CD4-positive, alpha-beta T cell (primary cell): ENCODE measurements at regions not wholly inside any gene's neighbourhood (a gene's known extent, or its start where the extent isn't known, plus 50 kb on each side); places are given as distances from the start of the nearest gene placed in this dataset.

Experiments
- ATAC-seq: fragments of 200-7000 bp; cut with Tn5 transposase; one replicate; pipeline ENCODE4 v1.10.0; 2022; ENCODE audit warnings: mild to moderate bottlenecking; ENCODE audit not compliant: poor library complexity
- CTCF ChIA-PET: fragments of 350-600 bp; sonication (Branson Sonifier 250); formaldehyde crosslinking; loops from one replicate; lab custom pipeline; 2021; ENCODE audit warnings: antibody characterized with exemption, inconsistent platforms; lab: Charles Lee
- POLR2A ChIA-PET: fragments of 350-600 bp; sonication (Branson Sonifier 250); formaldehyde crosslinking; loops from one replicate; lab custom pipeline; 2021; ENCODE audit warnings: antibody characterized with exemption, inconsistent platforms; lab: Charles Lee
- DNase-seq, 14 experiments: peaks; one replicate each; pipeline ENCODE4 v3.0.0-alpha.2; 2013 to 2020; ENCODE audit warnings: mixed read lengths in 2 of 14
- H3K27ac ChIP-seq, 2 donors: one replicate each; pipeline versions ENCODE4 v1.5.1 to v1.7.0; 2013; ENCODE audit warnings: low read length in 2 of 2, low read depth in 1 of 2, mild to moderate bottlenecking in 1 of 2
- H3K27me3 ChIP-seq, 2 experiments: 1 replicate in 1 of 2; 2 replicates in 1 of 2; pipeline versions ENCODE4 v1.6.1 to v1.7.0; 2013; ENCODE audit warnings: low read length in 2 of 2, control low read depth in 1 of 2, mild to moderate bottlenecking in 1 of 2, moderate library complexity in 1 of 2; ENCODE audit not compliant: insufficient read depth in 2 of 2, control insufficient read depth in 1 of 2
- H3K36me3 ChIP-seq: one replicate; pipeline ENCODE4 v1.6.1; 2013; ENCODE audit warnings: low read length, control low read depth; ENCODE audit not compliant: insufficient read depth
- H3K4me1 ChIP-seq: one replicate; pipeline ENCODE4 v1.6.1; 2013; ENCODE audit warnings: low read length, control low read depth; ENCODE audit not compliant: insufficient read depth
- H3K4me3 ChIP-seq: one replicate; pipeline ENCODE4 v1.5.1; 2013; ENCODE audit warnings: mild to moderate bottlenecking, low read length, moderate library complexity
- H3K9me3 ChIP-seq, 2 experiments: 1 replicate in 1 of 2; 2 replicates in 1 of 2; pipeline versions ENCODE4 v1.6.1 to v1.7.0; 2013; ENCODE audit warnings: low read length in 2 of 2, mild to moderate bottlenecking in 2 of 2, control low read depth in 1 of 2, moderate library complexity in 1 of 2; ENCODE audit not compliant: control insufficient read depth in 1 of 2, insufficient read depth in 1 of 2
- H3K27ac Mint-ChIP-seq: one replicate; pipeline ENCODE4 v1.8.0; 2020; ENCODE audit warnings: mixed read lengths
- H3K27me3 Mint-ChIP-seq: one replicate; pipeline ENCODE4 v1.8.0; 2021; ENCODE audit warnings: mixed read lengths
- H3K36me3 Mint-ChIP-seq: one replicate; pipeline ENCODE4 v1.8.0; 2021; ENCODE audit warnings: low read depth, mixed read lengths
- H3K4me1 Mint-ChIP-seq: one replicate; pipeline ENCODE4 v1.8.0; 2021; ENCODE audit warnings: low read depth, mixed read lengths
- H3K4me3 Mint-ChIP-seq: one replicate; pipeline ENCODE4 v1.8.0; 2020; ENCODE audit warnings: mild to moderate bottlenecking, mixed read lengths
- H3K9me3 Mint-ChIP-seq: one replicate; pipeline ENCODE4 v1.8.0; 2020; ENCODE audit warnings: mixed read lengths
- CTCF ChIP-seq: fragments of 200-600 bp; IDR thresholded peaks from one replicate; pipeline ENCODE4 v1.8.0; 2022; ENCODE audit warnings: antibody characterized with exemption, mild to moderate bottlenecking
- intact Hi-C, 2 experiments: fragments of 100-400 bp; cut with DNase I in 1 of 2; cut with micrococcal nuclease in 1 of 2; formaldehyde crosslinking; loops; one replicate each; pipeline versions ENCODE4 v1.15.1 to v1.9.0; 2023 to 2025; cut with DNase I, micrococcal nuclease

- H3K4me1 ChIP-seq, result no peaks in the 10 kb centered on the region
- TF ChIP-seq CTCF, result no peak
- H3K27ac ChIP-seq, result no peak overlapping the region
- no peak overlapping the region for H3K4me3 Mint-ChIP-seq
- H3K4me3 ChIP-seq, result no peak overlapping the region
- H3K9me3 Mint-ChIP-seq, result no peaks in the 10 kb centered on the region
- ChIA-PET POLR2A (no interaction called here), CTCF (no interaction called here)
- H3K36me3 Mint-ChIP-seq, result no peaks in the 10 kb centered on the region
- no peak overlapping the region for H3K27ac Mint-ChIP-seq
- H3K27me3 ChIP-seq, result no peaks in the 10 kb centered on the region
- H3K4me1 Mint-ChIP-seq, result no peaks in the 10 kb centered on the region
- DNase-seq (no peak), ATAC-seq (no peak)
- intact Hi-C loops, result no loop called here
- no peaks in the 10 kb centered on the region for H3K27me3 Mint-ChIP-seq
- no peaks in the 10 kb centered on the region for H3K36me3 ChIP-seq
- no peaks in the 10 kb centered on the region for H3K9me3 ChIP-seq
These were observed 312.5 kb downstream of the OLFM4 start for GRCh38 chr13:53341144-53341510.

GRCh38 chr13:53342623-53343360 is 314.2 kb downstream of the OLFM4 start:
- Histone ChIP-seq H3K4me1 (no peaks in the 10 kb centered on the region), H3K4me3 (no peak overlapping the region), H3K27me3 (no peaks in the 10 kb centered on the region), H3K9me3 (no peaks in the 10 kb centered on the region), H3K36me3 (no peaks in the 10 kb centered on the region), H3K27ac (no peak overlapping the region)
- Mint-ChIP-seq H3K27ac (no peak overlapping the region), H3K27me3 (no peaks in the 10 kb centered on the region), H3K4me3 (no peak overlapping the region), H3K36me3 (no peaks in the 10 kb centered on the region), H3K4me1 (no peaks in the 10 kb centered on the region), H3K9me3 (no peaks in the 10 kb centered on the region)
- DNase-seq (no peak), ATAC-seq (no peak)
- POLR2A ChIA-PET, result no interaction called here
- intact Hi-C loops, result no loop called here
- CTCF ChIA-PET, result no interaction called here
- TF ChIP-seq CTCF, result no peak

- Mint-ChIP-seq H3K36me3 (no peaks in the 10 kb centered on the region), H3K4me1 (no peaks in the 10 kb centered on the region), H3K4me3 (no peak overlapping the region), H3K27me3 (no peaks in the 10 kb centered on the region), H3K9me3 (no peaks in the 10 kb centered on the region), H3K27ac (no peak overlapping the region)
- no peaks in the 10 kb centered on the region for H3K36me3 ChIP-seq
- no peak overlapping the region for H3K4me3 ChIP-seq
- no peaks in the 10 kb centered on the region for H3K27me3 ChIP-seq
- H3K4me1 ChIP-seq, result no peaks in the 10 kb centered on the region
- no peaks in the 10 kb centered on the region for H3K9me3 ChIP-seq
- ChIA-PET CTCF (no interaction called here), POLR2A (no interaction called here)
- H3K27ac ChIP-seq, result no peak overlapping the region
- TF ChIP-seq CTCF, result no peak
- ATAC-seq (no peak), DNase-seq (no peak)
- intact Hi-C loops, result no loop called here
These were observed 314.7 kb downstream of the OLFM4 start for GRCh38 chr13:53343361-53343744.
